ENCODE measurements at regions not wholly inside any gene's neighbourhood (a gene's known extent, or its start where the extent isn't known, plus 50 kb on each side); places are given as distances from the start of the nearest gene placed in this dataset.

GRCh38 chr2:64287202-64287740, 143.1 kb upstream of the PELI1 start:
- DNase-seq = no peak

- DNase-seq = no peak
Measured at GRCh38 chr2:64288321-64289193, 144.3 kb upstream of the PELI1 start.

- DNase-seq = no peak
Measured at GRCh38 chr2:64289251-64289650, 145.0 kb upstream of the PELI1 start.

GRCh38 chr2:64289737-64290136, 145.5 kb upstream of the PELI1 start:
- DNase-seq = no peak

- no peak for DNase-seq
Measured at GRCh38 chr2:64291181-64291580, 147.0 kb upstream of the PELI1 start.

- peak; percentile 50 to 64 for DNase-seq
Measured at GRCh38 chr2:64295326-64296139, 151.3 kb upstream of the PELI1 start.

- DNase-seq = no peak
Measured at GRCh38 chr2:64296140-64296480, 151.9 kb upstream of the PELI1 start.

GRCh38 chr2:64296695-64297346, 152.6 kb upstream of the PELI1 start:
- DNase-seq = no peak

GRCh38 chr2:64298161-64298560, 153.9 kb upstream of the PELI1 start:
- DNase-seq = no peak

- DNase-seq = no peak
Measured at GRCh38 chr2:64300066-64300465, 153.9 kb upstream of the LGALSL start.

GRCh38 chr2:64303250-64303649, 150.7 kb upstream of the LGALSL start:
- no peak for DNase-seq

GRCh38 chr2:64307421-64307820, 146.5 kb upstream of the LGALSL start:
- DNase-seq = no peak

- no peak for DNase-seq
Measured at GRCh38 chr2:64311191-64311910, 142.6 kb upstream of the LGALSL start.

GRCh38 chr2:64311948-64312621, 141.9 kb upstream of the LGALSL start:
- no peak for DNase-seq

GRCh38 chr2:64312622-64313397, 141.2 kb upstream of the LGALSL start:
- DNase-seq = no peak

GRCh38 chr2:64313398-64313723, 140.6 kb upstream of the LGALSL start:
- no peak for DNase-seq

- no peak for DNase-seq
Measured at GRCh38 chr2:64315291-64315960, 138.5 kb upstream of the LGALSL start.

- no peak for DNase-seq
Measured at GRCh38 chr2:64317707-64318475, 136.1 kb upstream of the LGALSL start.

GRCh38 chr2:64318476-64318748, 135.6 kb upstream of the LGALSL start:
- no peak for DNase-seq

GRCh38 chr2:64319896-64320295, 134.1 kb upstream of the LGALSL start:
- DNase-seq = no peak

Data from activated CD4-positive, alpha-beta T cell treated with anti-CD3 and anti-CD28 coated beads, Interleukin-2, amount 50 U/mL, for 48 hours (primary cell).